SU-DHL-6 (cell line): ENCODE measurements at regions not wholly inside any gene's neighbourhood (a gene's known extent, or its start where the extent isn't known, plus 50 kb on each side); places are given as distances from the start of the nearest gene placed in this dataset.

Source experiments
- H2AFZ ChIP-seq: fragments of 200-600 bp; sonication (generic); 2 replicates; pipeline ENCODE4 v1.6.1; 2014; ENCODE audit warnings: low read depth, mild to moderate bottlenecking, moderate library complexity, mixed read lengths, antibody characterized with exemption, low read length; ENCODE audit not compliant: severe bottlenecking
- H3F3A ChIP-seq: fragments of 200-600 bp; shearing (Covaris generic); 2 replicates; pipeline ENCODE4 v1.6.0; 2016; ENCODE audit warnings: antibody characterized with exemption, mild to moderate bottlenecking; ENCODE audit not compliant: insufficient read depth
- H3K27ac ChIP-seq: fragments of 200-600 bp; sonication (generic); 2 replicates; pipeline ENCODE4 v1.5.1; 2016; ENCODE audit warnings: low read depth, mild to moderate bottlenecking, low read length, moderate library complexity, mixed read lengths
- H3K27me3 ChIP-seq: fragments of 200-600 bp; sonication (generic), shearing (Covaris generic); 2 replicates; pipeline ENCODE4 v1.6.0; 2014; ENCODE audit warnings: mild to moderate bottlenecking, low read length
- H3K36me3 ChIP-seq: fragments of 200-600 bp; sonication (generic); 2 replicates; pipeline ENCODE4 v1.6.1; 2014; ENCODE audit warnings: mild to moderate bottlenecking, low read length, mixed read lengths
- H3K4me2 ChIP-seq: fragments of 300-600, 200-600 bp; shearing (Covaris generic), sonication (generic); 2 replicates; pipeline ENCODE4 v1.6.0; 2014; ENCODE audit warnings: low read length, low read depth, mild to moderate bottlenecking; ENCODE audit not compliant: poor library complexity, severe bottlenecking
- H3K4me3 ChIP-seq: fragments of 200-600 bp; sonication (generic); 2 replicates; pipeline ENCODE4 v1.5.1; 2014; ENCODE audit warnings: antibody characterized with exemption, low read length, mild to moderate bottlenecking, mixed read lengths; ENCODE audit not compliant: insufficient read depth, poor library complexity, severe bottlenecking
- H3K79me2 ChIP-seq: fragments of 200-600 bp; sonication (generic); 2 replicates; pipeline ENCODE4 v1.6.1; 2014; ENCODE audit warnings: mild to moderate bottlenecking, low read length, moderate library complexity; ENCODE audit not compliant: insufficient read depth
- H3K9ac ChIP-seq: fragments of 200-600 bp; sonication (generic); 2 replicates; pipeline ENCODE4 v1.7.0; 2014; ENCODE audit warnings: mild to moderate bottlenecking, low read length
- H3K9me2 ChIP-seq: fragments of 200-600 bp; sonication (generic); replicated peaks from 2 replicates; pipeline ENCODE4 v1.6.1; 2014; ENCODE audit warnings: low read length; ENCODE audit not compliant: insufficient read depth
- H3K9me3 ChIP-seq: fragments of 200-600 bp; sonication (generic); 2 replicates; pipeline ENCODE4 v1.6.1; 2014; ENCODE audit warnings: low read length, mixed read lengths; ENCODE audit not compliant: insufficient read depth
- H4K20me1 ChIP-seq: fragments of 200-600 bp; sonication (generic); 2 replicates; pipeline ENCODE4 v1.6.1; 2014; ENCODE audit warnings: low read depth, mild to moderate bottlenecking, antibody characterized with exemption, low read length, moderate library complexity, mixed read lengths
- CTCF ChIP-seq: fragments of 200-600 bp; sonication (generic); IDR thresholded peaks from one replicate; pipeline ENCODE4 v1.5.1; 2017; ENCODE audit warnings: antibody characterized with exemption, mild to moderate bottlenecking, low read length, moderate library complexity; ENCODE audit not compliant: insufficient read depth, poor library complexity, severe bottlenecking
- EZH2phosphoT487 ChIP-seq: fragments of 200-600 bp; sonication (generic), shearing (Covaris generic); conservative IDR thresholded peaks from 2 replicates; pipeline ENCODE4 v1.6.1; 2018; ENCODE audit warnings: mild to moderate bottlenecking, antibody characterized with exemption, low read length, moderate library complexity, mixed read lengths

GRCh38 chr10:6365384-6365783 is 162.7 kb downstream of the PFKFB3 start:
- Histone ChIP-seq H3K9ac (no peak overlapping the region), H3K4me2 (no peak overlapping the region), H3K9me2 (no peaks in the 10 kb centered on the region), H3K36me3 (peaks cover 4% of the 10 kb centered on the region; the same call in 1 of the 2 replicates), H3K9me3 (no peaks in the 10 kb centered on the region), H3K27me3 (no peaks in the 10 kb centered on the region), H3K27ac (no peak overlapping the region), H3F3A (no peaks in the 10 kb centered on the region), H3K4me3 (no peak overlapping the region), H4K20me1 (no peaks in the 10 kb centered on the region), H3K79me2 (no peaks in the 10 kb centered on the region), H2AFZ (no peak overlapping the region)
- no peak for TF ChIP-seq EZH2phosphoT487
- no peak for TF ChIP-seq CTCF
